ENCODE measurements at regions not wholly inside any gene's neighbourhood (a gene's known extent, or its start where the extent isn't known, plus 50 kb on each side); places are given as distances from the start of the nearest gene placed in this dataset.

GRCh38 chr1:29454616-29455380, 218.5 kb downstream of the PTPRU start:
- no peak for TF ChIP-seq POLR2A (IDR thresholded peaks at IDR 0.05)
- TF ChIP-seq, protein P1, sequence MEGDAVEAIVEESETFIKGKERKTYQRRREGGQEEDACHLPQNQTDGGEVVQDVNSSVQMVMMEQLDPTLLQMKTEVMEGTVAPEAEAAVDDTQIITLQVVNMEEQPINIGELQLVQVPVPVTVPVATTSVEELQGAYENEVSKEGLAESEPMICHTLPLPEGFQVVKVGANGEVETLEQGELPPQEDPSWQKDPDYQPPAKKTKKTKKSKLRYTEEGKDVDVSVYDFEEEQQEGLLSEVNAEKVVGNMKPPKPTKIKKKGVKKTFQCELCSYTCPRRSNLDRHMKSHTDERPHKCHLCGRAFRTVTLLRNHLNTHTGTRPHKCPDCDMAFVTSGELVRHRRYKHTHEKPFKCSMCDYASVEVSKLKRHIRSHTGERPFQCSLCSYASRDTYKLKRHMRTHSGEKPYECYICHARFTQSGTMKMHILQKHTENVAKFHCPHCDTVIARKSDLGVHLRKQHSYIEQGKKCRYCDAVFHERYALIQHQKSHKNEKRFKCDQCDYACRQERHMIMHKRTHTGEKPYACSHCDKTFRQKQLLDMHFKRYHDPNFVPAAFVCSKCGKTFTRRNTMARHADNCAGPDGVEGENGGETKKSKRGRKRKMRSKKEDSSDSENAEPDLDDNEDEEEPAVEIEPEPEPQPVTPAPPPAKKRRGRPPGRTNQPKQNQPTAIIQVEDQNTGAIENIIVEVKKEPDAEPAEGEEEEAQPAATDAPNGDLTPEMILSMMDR (IDR thresholded peaks at IDR 0.05): no peak
